Gastrocnemius medialis (tissue), 4 donors: ENCODE measurements at regions not wholly inside any gene's neighbourhood (a gene's known extent, or its start where the extent isn't known, plus 50 kb on each side); places are given as distances from the start of the nearest gene placed in this dataset.

ENCODE experiments used
- ATAC-seq, 2 donors: fragments of 150-250 bp; one replicate each; pipeline ENCODE4 v1.9.1; 2016
- DNase-seq, 2 donors: peaks; one replicate each; pipeline ENCODE4 v3.0.0-alpha.2; 2019
- H3K27ac ChIP-seq, 4 donors: fragments of 200-600 bp; sonication (generic); 1 replicate in 1 of 4; 2 replicates in 3 of 4; pipeline ENCODE4 v1.5.1; 2016 to 2018; ENCODE audit warnings: mild to moderate bottlenecking in 2 of 4, moderate library complexity in 1 of 4
- H3K27me3 ChIP-seq, 3 donors: fragments of 200-600 bp; sonication (generic) in 2 of 3; 1 replicate in 1 of 3; 2 replicates in 2 of 3; pipeline versions ENCODE4 v1.5.1 to v1.6.0; 2016 to 2019; ENCODE audit warnings: mild to moderate bottlenecking in 1 of 3, moderate library complexity in 1 of 3
- H3K36me3 ChIP-seq, 2 donors: fragments of 200-600 bp; sonication (generic) in 1 of 2; one replicate each; pipeline ENCODE4 v1.5.1; 2017 to 2018
- H3K4me1 ChIP-seq, 2 donors: fragments of 200-600 bp; sonication (generic) in 1 of 2; one replicate each; pipeline ENCODE4 v1.5.1; 2016 to 2017; ENCODE audit warnings: mild to moderate bottlenecking in 2 of 2
- H3K4me3 ChIP-seq, 4 donors: fragments of 200-600 bp; sonication (generic) in 3 of 4; 1 replicate in 1 of 4; 2 replicates in 3 of 4; pipeline ENCODE4 v1.5.1; 2016 to 2019; ENCODE audit warnings: mild to moderate bottlenecking in 2 of 4
- H3K9me3 ChIP-seq, 3 donors: fragments of 200-600 bp; sonication (generic) in 2 of 3; 1 replicate in 1 of 3; 2 replicates in 2 of 3; pipeline ENCODE4 v1.5.1; 2016 to 2019
- POLR2A ChIP-seq, 2 donors: fragments of 450-650 bp; IDR thresholded peaks; one replicate each; pipeline ENCODE4 v1.6.1; 2017; ENCODE audit warnings: antibody characterized with exemption in 2 of 2, mild to moderate bottlenecking in 2 of 2, moderate library complexity in 2 of 2
- in situ Hi-C, 4 donors: fragments of 200-750 bp; cut with MboI; loops; one replicate each; pipeline versions ENCODE4 v1.15.0 to v1.8.0; 2017; ENCODE audit warnings: low sequenced_read_pairs in 4 of 4
- intact Hi-C: fragments of 100-400 bp; cut with DNase I; formaldehyde crosslinking; loops from one replicate; pipeline ENCODE4 v1.15.1; 2023; ENCODE audit warnings: low total_unique reads
- TF ChIP-seq, protein P1 (sequence below), 5 experiments: fragments of 450-650 bp in 3 of 5; fragments of 200-600 bp in 2 of 5; sonication (generic) in 2 of 5; IDR thresholded peaks in 4 of 5; conservative IDR thresholded peaks in 1 of 5; 1 replicate in 4 of 5; 2 replicates in 1 of 5; pipeline ENCODE4 v1.5.1; 2016 to 2019; ENCODE audit warnings: antibody characterized with exemption in 5 of 5, mild to moderate bottlenecking in 3 of 5, moderate library complexity in 3 of 5

DNA sequence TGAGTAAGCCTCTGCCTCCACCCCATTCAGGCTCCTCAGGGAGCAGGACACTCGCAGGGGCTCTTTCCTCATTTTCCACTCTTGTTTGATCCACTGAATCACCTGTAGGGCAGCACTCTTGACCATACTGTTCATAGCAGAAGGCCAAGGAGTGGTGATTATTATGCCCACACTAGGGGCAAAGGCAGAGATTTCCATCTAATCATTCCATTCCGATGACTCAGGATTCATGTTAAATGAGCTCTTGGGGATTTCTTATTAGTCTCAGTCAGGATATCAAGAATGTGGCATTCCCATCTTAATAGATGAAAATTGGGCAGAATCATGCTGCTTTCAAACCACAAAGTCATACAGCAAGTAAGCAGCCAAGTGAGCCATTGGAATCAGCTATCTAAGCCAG, 101.9 kb upstream of the MOCS1 start:
- DNase-seq (no peak), ATAC-seq (no peak)
- intact Hi-C loops = no loop called here
- Histone ChIP-seq H3K27me3 (no peaks in the 10 kb centered on the region), H3K9me3 (no peaks in the 10 kb centered on the region), H3K36me3 (no peaks in the 10 kb centered on the region), H3K4me3 (no peak overlapping the region), H3K27ac (no peak overlapping the region), H3K4me1 (no peaks in the 10 kb centered on the region)
- in situ Hi-C loops = no loop called here
- TF ChIP-seq, protein P1, sequence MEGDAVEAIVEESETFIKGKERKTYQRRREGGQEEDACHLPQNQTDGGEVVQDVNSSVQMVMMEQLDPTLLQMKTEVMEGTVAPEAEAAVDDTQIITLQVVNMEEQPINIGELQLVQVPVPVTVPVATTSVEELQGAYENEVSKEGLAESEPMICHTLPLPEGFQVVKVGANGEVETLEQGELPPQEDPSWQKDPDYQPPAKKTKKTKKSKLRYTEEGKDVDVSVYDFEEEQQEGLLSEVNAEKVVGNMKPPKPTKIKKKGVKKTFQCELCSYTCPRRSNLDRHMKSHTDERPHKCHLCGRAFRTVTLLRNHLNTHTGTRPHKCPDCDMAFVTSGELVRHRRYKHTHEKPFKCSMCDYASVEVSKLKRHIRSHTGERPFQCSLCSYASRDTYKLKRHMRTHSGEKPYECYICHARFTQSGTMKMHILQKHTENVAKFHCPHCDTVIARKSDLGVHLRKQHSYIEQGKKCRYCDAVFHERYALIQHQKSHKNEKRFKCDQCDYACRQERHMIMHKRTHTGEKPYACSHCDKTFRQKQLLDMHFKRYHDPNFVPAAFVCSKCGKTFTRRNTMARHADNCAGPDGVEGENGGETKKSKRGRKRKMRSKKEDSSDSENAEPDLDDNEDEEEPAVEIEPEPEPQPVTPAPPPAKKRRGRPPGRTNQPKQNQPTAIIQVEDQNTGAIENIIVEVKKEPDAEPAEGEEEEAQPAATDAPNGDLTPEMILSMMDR (IDR thresholded peaks at IDR 0.05 in 4 of 5, conservative IDR thresholded peaks at IDR 0.05 in 1 of 5) = no peak
- no peak for TF ChIP-seq POLR2A (IDR thresholded peaks at IDR 0.05)

DNA sequence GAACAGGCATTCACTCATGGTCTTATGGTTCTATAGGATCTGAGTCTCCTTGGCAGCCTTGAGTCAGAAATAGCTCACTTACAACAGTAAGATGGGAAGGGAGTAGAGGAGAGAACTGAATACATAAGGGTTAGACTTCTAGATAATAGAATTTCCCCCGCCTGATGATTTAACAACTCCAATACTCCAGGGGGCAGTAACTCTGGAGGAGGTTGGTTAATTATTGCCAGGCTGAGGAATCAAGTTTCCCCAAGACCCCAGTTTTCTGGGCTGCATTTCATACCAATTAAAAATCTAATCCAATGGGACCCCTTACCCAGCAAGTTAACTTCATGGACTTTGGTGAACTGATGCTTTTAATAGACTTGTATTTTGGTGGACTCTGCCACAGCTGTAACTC, 94.2 kb upstream of the MOCS1 start:
- ATAC-seq (no peak), DNase-seq (no peak)
- H3K4me1 ChIP-seq = no peaks in the 10 kb centered on the region
- no peaks in the 10 kb centered on the region for H3K9me3 ChIP-seq
- TF ChIP-seq, protein P1 (IDR thresholded peaks at IDR 0.05 in 4 of 5, conservative IDR thresholded peaks at IDR 0.05 in 1 of 5) = no peak
- no peak for TF ChIP-seq POLR2A (IDR thresholded peaks at IDR 0.05)
- intact Hi-C loops = no loop called here
- no peak overlapping the region for H3K27ac ChIP-seq
- no peaks in the 10 kb centered on the region for H3K27me3 ChIP-seq
- in situ Hi-C loops = no loop called here
- H3K36me3 ChIP-seq = no peaks in the 10 kb centered on the region
- no peak overlapping the region for H3K4me3 ChIP-seq

DNA sequence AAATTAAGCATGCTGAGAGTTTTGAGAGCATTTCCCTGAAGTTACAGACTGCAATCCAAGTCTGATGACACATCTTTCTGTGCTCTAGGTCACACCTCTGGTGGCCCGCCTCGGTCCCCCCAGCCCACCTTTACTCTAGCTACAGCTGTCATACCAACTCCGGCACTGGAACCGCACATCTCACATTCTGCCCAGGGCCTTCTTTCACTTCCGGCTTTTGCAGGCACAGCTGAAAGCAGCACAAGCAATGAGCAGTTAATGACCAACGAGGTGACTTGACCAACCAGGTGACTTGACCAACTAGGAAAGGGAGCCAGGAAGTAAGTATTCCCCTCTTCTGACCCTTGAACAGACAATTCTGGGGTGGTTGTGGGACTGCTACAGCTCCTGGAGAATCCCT, 88.6 kb upstream of the MOCS1 start:
- DNase-seq (no peak), ATAC-seq (no peak)
- intact Hi-C loops = no loop called here
- in situ Hi-C loops = no loop called here
- Histone ChIP-seq H3K27me3 (peaks cover 0 to 2% (median 0%) of the 10 kb centered on the region in 3 donors), H3K36me3 (no peaks in the 10 kb centered on the region), H3K27ac (no peak overlapping the region), H3K4me3 (no peak overlapping the region), H3K4me1 (no peaks in the 10 kb centered on the region), H3K9me3 (no peaks in the 10 kb centered on the region)
- TF ChIP-seq, protein P1 (IDR thresholded peaks at IDR 0.05 in 4 of 5, conservative IDR thresholded peaks at IDR 0.05 in 1 of 5) = no peak
- TF ChIP-seq POLR2A (IDR thresholded peaks at IDR 0.05) = no peak

- no peak for ATAC-seq
- Histone ChIP-seq H3K9me3 (no peaks in the 10 kb centered on the region), H3K4me3 (no peak overlapping the region), H3K27ac (no peak overlapping the region), H3K4me1 (no peaks in the 10 kb centered on the region), H3K27me3 (peaks cover 0 to 2% (median 0%) of the 10 kb centered on the region in 3 donors), H3K36me3 (no peaks in the 10 kb centered on the region)
- intact Hi-C loops (no loop called here), in situ Hi-C loops (no loop called here)
- DNase-seq = no peak
- TF ChIP-seq, protein P1 (IDR thresholded peaks at IDR 0.05 in 4 of 5, conservative IDR thresholded peaks at IDR 0.05 in 1 of 5) = no peak
- no peak for TF ChIP-seq POLR2A (IDR thresholded peaks at IDR 0.05)
These were observed 85.9 kb upstream of the MOCS1 start for GRCh38 chr6:40020166-40020565.

- in situ Hi-C loops (no loop called here), intact Hi-C loops (no loop called here)
- H3K27me3 ChIP-seq = peaks cover 0 to 2% (median 0%) of the 10 kb centered on the region in 3 donors
- no peak for DNase-seq
- no peak overlapping the region for H3K27ac ChIP-seq
- TF ChIP-seq, protein P1 (IDR thresholded peaks at IDR 0.05 in 4 of 5, conservative IDR thresholded peaks at IDR 0.05 in 1 of 5) = no peak
- TF ChIP-seq POLR2A (IDR thresholded peaks at IDR 0.05) = no peak
- no peaks in the 10 kb centered on the region for H3K36me3 ChIP-seq
- no peak for ATAC-seq
- H3K4me3 ChIP-seq = no peak overlapping the region
- H3K9me3 ChIP-seq = no peaks in the 10 kb centered on the region
- no peaks in the 10 kb centered on the region for H3K4me1 ChIP-seq
These were observed 81.3 kb upstream of the MOCS1 start for GRCh38 chr6:40015530-40015929.
